K562 (cell line): ENCODE measurements at regions not wholly inside any gene's neighbourhood (a gene's known extent, or its start where the extent isn't known, plus 50 kb on each side); places are given as distances from the start of the nearest gene placed in this dataset.
A peak's percentile ranks its signal among the peaks of the same experiment; 100 is the strongest.

Experiments used
- ADNP ChIP-seq: fragments of 200-800 bp; sonication (Bioruptor generic); IDR thresholded peaks from 2 replicates; pipeline ENCODE4 v1.6.1; 2016; ENCODE audit warnings: missing genetic modification characterization, missing compliant biosample characterization
- ATF6 ChIP-seq: sonication (generic); formaldehyde crosslinking; IDR thresholded peaks from 2 replicates; pipeline ENCODE4 v1.4.0; 2020; ENCODE audit warnings: mild to moderate bottlenecking, missing genetic modification reagents
- CBFB ChIP-seq: sonication (generic); formaldehyde crosslinking; IDR thresholded peaks from 2 replicates; pipeline ENCODE4 v1.4.0; 2020; ENCODE audit warnings: mild to moderate bottlenecking, missing genetic modification reagents
- CHD4 ChIP-seq: fragments of 200-600 bp; sonication (generic); IDR thresholded peaks from 3 replicates; pipeline ENCODE4 v1.6.1; 2012; ENCODE audit warnings: low read depth, mild to moderate bottlenecking, mixed read lengths, low read length, inconsistent platforms; ENCODE audit not compliant: insufficient read depth, insufficient replicate concordance, poor library complexity, severe bottlenecking
- IRF2 ChIP-seq: sonication (generic); formaldehyde crosslinking; IDR thresholded peaks from 2 replicates; pipeline ENCODE4 v1.8.1; 2022; ENCODE audit warnings: mild to moderate bottlenecking, missing genetic modification reagents
- MYC ChIP-seq, 2 experiments: fragments of 250-450 bp in 1 of 2; sonication (Bioruptor Pico) in 1 of 2; IDR thresholded peaks; 2 replicates each; pipeline versions ENCODE4 v1.5.1 to v1.6.1; 2012 to 2021; ENCODE audit warnings: low read depth in 2 of 2, borderline replicate concordance in 1 of 2, improper control_type of control experiment in 1 of 2, low read length in 1 of 2, mild to moderate bottlenecking in 1 of 2, moderate library complexity in 1 of 2
- REST ChIP-seq, 2 experiments: fragments of 450-650 bp; formaldehyde crosslinking in 1 of 2; IDR thresholded peaks; 2 replicates each; pipeline versions ENCODE4 v1.4.0 to v1.6.1; 2014 to 2020; ENCODE audit warnings: mild to moderate bottlenecking in 2 of 2, borderline replicate concordance in 1 of 2, low read depth in 1 of 2
- RHOXF2B ChIP-seq: fragments of 250-450 bp; sonication (Bioruptor Pico); conservative IDR thresholded peaks from 2 replicates; pipeline ENCODE4 v1.5.1; 2021
- SMC3 ChIP-seq: conservative IDR thresholded peaks from 2 replicates; pipeline ENCODE4 v1.6.1; 2011; ENCODE audit warnings: low read depth, low read length, improper control_type of control experiment; ENCODE audit not compliant: insufficient read depth
- SREBF2 ChIP-seq: sonication (generic); formaldehyde crosslinking; IDR thresholded peaks from 2 replicates; pipeline ENCODE4 v1.4.0; 2020; ENCODE audit warnings: mild to moderate bottlenecking, missing genetic modification reagents
- TEAD1 ChIP-seq, 2 experiments: fragments of 450-650 bp in 1 of 2; sonication (generic) in 1 of 2; formaldehyde crosslinking; IDR thresholded peaks; 2 replicates each; pipeline versions ENCODE4 v1.4.0 to v1.8.0; 2020 to 2022; ENCODE audit warnings: mild to moderate bottlenecking in 2 of 2, missing genetic modification reagents in 1 of 2
- THAP12 ChIP-seq: fragments of 250-450 bp; sonication (Bioruptor Pico); IDR thresholded peaks from 2 replicates; pipeline ENCODE4 v1.9.0; 2021; ENCODE audit warnings: mild to moderate bottlenecking, inconsistent platforms

- TF ChIP-seq REST (IDR thresholded peaks at IDR 0.05; ENCODE audit: borderline replicate concordance) = peak; percentile 25; the same call in 1 of the 2 replicates
- no peak for TF ChIP-seq REST (CRISPR knock-in tag; IDR thresholded peaks at IDR 0.05; ENCODE audit: low read depth)
- peak; percentile 51; the same call in 1 of the 2 replicates for TF ChIP-seq ATF6
- 0 out of 2 replicates have a peak, but pooled peaks have one; percentile 10 for TF ChIP-seq IRF2 (CRISPR knock-in tag)
- TF ChIP-seq CBFB (CRISPR knock-in tag) = peak; percentile 81; the same call in 1 of the 2 replicates
- no peak for TF ChIP-seq CHD4
- TF ChIP-seq MYC (IDR thresholded peaks at IDR 0.05; ENCODE audit: low read depth, low read length) = peak; percentile 29; the same call in 1 of the 2 replicates
- TF ChIP-seq MYC (CRISPR knock-in tag; IDR thresholded peaks at IDR 0.05; ENCODE audit: borderline replicate concordance, low read depth) = no peak
- TF ChIP-seq SMC3 = 0 out of 2 replicates have a peak, but pooled peaks have one; percentile 44
- no peak for TF ChIP-seq THAP12 (CRISPR knock-in tag)
- TF ChIP-seq ADNP = no peak
- no peak for TF ChIP-seq RHOXF2B (CRISPR knock-in tag)
- 0 out of 4 replicates have a peak, but pooled peaks of 1 of the 2 experiments have one; percentile 9 for TF ChIP-seq TEAD1 (CRISPR knock-in tag; IDR thresholded peaks at IDR 0.05)
- TF ChIP-seq SREBF2 = no peak
These were observed 73.0 kb upstream of the VPREB1 start (continued) for GRCh38 chr22:22171357-22172218.
